A673 (cell line): ENCODE measurements at regions not wholly inside any gene's neighbourhood (a gene's known extent, or its start where the extent isn't known, plus 50 kb on each side); places are given as distances from the start of the nearest gene placed in this dataset.

Experiments used
- BruUV-seq: library from RNA; stranded (reverse); fragments of 400-500 nt; replicated peaks from 2 replicates; lab custom pipeline; 2021; lab: Mats Ljungman, UMichigan
- CTCF ChIA-PET: fragments of 300-600 bp; sonication (Branson Sonifier 250); formaldehyde crosslinking; loops from one replicate; lab custom pipeline; 2022; ENCODE audit warnings: antibody characterized with exemption; lab: Charles Lee
- POLR2A ChIA-PET: fragments of 300-600 bp; sonication (Branson Sonifier 250); formaldehyde crosslinking; loops from one replicate; lab custom pipeline; 2022; ENCODE audit warnings: antibody characterized with exemption; ENCODE audit not compliant: low non-redundant PET; lab: Charles Lee
- DNase-seq: peaks from one replicate; pipeline ENCODE4 v3.0.0-alpha.2; 2015; ENCODE audit warnings: low spot score
- H3K27ac ChIP-seq: fragments of 200-600 bp; sonication (generic); 2 replicates; pipeline ENCODE4 v1.5.1; 2016; ENCODE audit warnings: mixed run types, low read depth, mild to moderate bottlenecking, mixed read lengths, antibody characterized with exemption, low read length; ENCODE audit not compliant: poor library complexity, severe bottlenecking
- H3K27me3 ChIP-seq: fragments of 200-600 bp; sonication (generic); replicated peaks from 2 replicates; pipeline ENCODE4 v1.6.1; 2017; ENCODE audit warnings: mixed run types, low read depth, mild to moderate bottlenecking, mixed read lengths, antibody characterized with exemption, low read length; ENCODE audit not compliant: insufficient read depth, poor library complexity
- H3K36me3 ChIP-seq: fragments of 200-600 bp; sonication (generic); 2 replicates; pipeline ENCODE4 v1.6.1; 2016; ENCODE audit warnings: mixed run types, mild to moderate bottlenecking, mixed read lengths, antibody characterized with exemption, low read length; ENCODE audit not compliant: insufficient read depth, poor library complexity, severe bottlenecking
- H3K4me1 ChIP-seq: fragments of 200-600 bp; sonication (generic); 2 replicates; pipeline ENCODE4 v1.6.1; 2017; ENCODE audit warnings: mixed run types, mild to moderate bottlenecking, mixed read lengths, antibody characterized with exemption, low read length; ENCODE audit not compliant: insufficient read depth, poor library complexity, severe bottlenecking
- H3K4me3 ChIP-seq: fragments of 200-600 bp; sonication (generic); 2 replicates; pipeline ENCODE4 v1.5.1; 2016; ENCODE audit warnings: low read depth, mixed run types, mild to moderate bottlenecking, mixed read lengths, low read length; ENCODE audit not compliant: poor library complexity, severe bottlenecking
- H3K9me3 ChIP-seq: fragments of 200-600 bp; sonication (generic); 2 replicates; pipeline ENCODE4 v1.6.1; 2016; ENCODE audit warnings: mixed run types, low read depth, mild to moderate bottlenecking, mixed read lengths, antibody characterized with exemption, low read length; ENCODE audit not compliant: poor library complexity, severe bottlenecking
- CTCF ChIP-seq: fragments of 300-800, 200-600 bp; sonication (generic); conservative IDR thresholded peaks from 2 replicates; pipeline ENCODE4 v1.5.1; 2017; ENCODE audit warnings: low read depth, mild to moderate bottlenecking, antibody characterized with exemption, low read length, moderate library complexity, mixed read lengths
- EZH2 ChIP-seq: fragments of 200-600 bp; sonication (generic); IDR thresholded peaks from 2 replicates; pipeline ENCODE4 v1.6.1; 2017; ENCODE audit warnings: borderline replicate concordance, low read depth, mild to moderate bottlenecking, mixed read lengths, antibody characterized with exemption, low read length; ENCODE audit not compliant: poor library complexity, severe bottlenecking
- intact Hi-C: fragments of 100-400 bp; cut with micrococcal nuclease; formaldehyde crosslinking; loops from one replicate; pipeline ENCODE4 v1.10.0; 2022; ENCODE audit not compliant: unreplicated experiment

DNA sequence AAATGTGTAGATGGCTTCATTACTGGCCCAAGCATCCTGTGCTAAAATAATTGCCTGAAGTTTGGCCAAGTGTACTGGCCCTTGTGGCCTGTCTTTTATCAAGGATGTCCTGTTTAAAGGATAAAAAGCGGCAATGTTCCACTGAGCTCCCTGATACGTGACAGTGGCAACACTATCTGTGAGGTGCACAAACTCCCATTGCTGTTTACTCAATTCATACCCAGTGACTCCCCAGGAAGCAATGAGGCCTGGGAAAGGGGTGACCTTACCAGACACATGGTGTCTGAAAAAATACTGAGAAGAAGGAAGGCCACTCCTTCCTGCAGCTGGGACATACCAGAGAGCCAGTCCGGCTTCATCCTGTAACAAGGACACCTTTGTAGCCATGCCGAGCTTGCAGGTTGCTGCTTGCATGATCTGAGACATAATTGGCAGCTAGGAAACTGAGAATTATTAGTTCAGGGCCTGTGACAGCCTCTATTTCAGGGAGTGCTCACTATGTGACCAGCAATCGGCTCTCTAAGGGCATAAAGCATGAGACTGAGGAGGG is 198.5 kb upstream of the LRATD1 start:
- no TSS peak for BruUV-seq
- POLR2A ChIA-PET = no interaction called here

GRCh38 chr2:14445670-14446069 is 186.8 kb upstream of the LRATD1 start:
- DNase-seq = no peak
- TF ChIP-seq CTCF (no peak), EZH2 (no peak)
- no peaks in the 10 kb centered on the region for H3K4me1 ChIP-seq
- intact Hi-C loops = no loop called here
- H3K27ac ChIP-seq = no peak overlapping the region
- ChIA-PET CTCF (no interaction called here), POLR2A (no interaction called here)
- H3K27me3 ChIP-seq = no peaks in the 10 kb centered on the region
- BruUV-seq = no TSS peak
- peaks cover 2% of the 10 kb centered on the region for H3K9me3 ChIP-seq
- H3K36me3 ChIP-seq = no peaks in the 10 kb centered on the region
- no peak overlapping the region for H3K4me3 ChIP-seq

More for the DNA sequence above, 198.5 kb upstream of the LRATD1 start:
- intact Hi-C loops = no loop called here
- DNase-seq = no peak
- Histone ChIP-seq H3K36me3 (no peaks in the 10 kb centered on the region), H3K9me3 (no peaks in the 10 kb centered on the region), H3K4me1 (no peaks in the 10 kb centered on the region), H3K27ac (no peak overlapping the region), H3K27me3 (no peaks in the 10 kb centered on the region), H3K4me3 (no peak overlapping the region)
- TF ChIP-seq CTCF = no peak
- no peak for TF ChIP-seq EZH2
- CTCF ChIA-PET = no interaction called here

GRCh38 chr2:14448340-14448739 is 184.2 kb upstream of the LRATD1 start:
- no peaks in the 10 kb centered on the region for H3K27me3 ChIP-seq
- TF ChIP-seq CTCF (no peak), EZH2 (no peak)
- H3K9me3 ChIP-seq = peaks cover 2% of the 10 kb centered on the region
- no peaks in the 10 kb centered on the region for H3K4me1 ChIP-seq
- intact Hi-C loops = no loop called here
- DNase-seq = no peak
- H3K36me3 ChIP-seq = no peaks in the 10 kb centered on the region
- no peak overlapping the region for H3K27ac ChIP-seq
- no peak overlapping the region for H3K4me3 ChIP-seq
- CTCF ChIA-PET = no interaction called here
- no TSS peak for BruUV-seq
- POLR2A ChIA-PET = no interaction called here
